Loucy (cell line): ENCODE measurements at regions not wholly inside any gene's neighbourhood (a gene's known extent, or its start where the extent isn't known, plus 50 kb on each side); places are given as distances from the start of the nearest gene placed in this dataset.

Source experiments
- EZH2phosphoT487 ChIP-seq: fragments of 200-600 bp; IDR thresholded peaks from 2 replicates; pipeline ENCODE4 v1.6.1; 2018; ENCODE audit warnings: antibody characterized with exemption, mild to moderate bottlenecking, moderate library complexity, borderline replicate concordance
- TF ChIP-seq, protein P1 (sequence below): fragments of 200-600 bp; sonication (generic); conservative IDR thresholded peaks from 2 replicates; pipeline ENCODE4 v1.5.1; 2014; ENCODE audit warnings: mild to moderate bottlenecking, antibody characterized with exemption, low read length

DNA sequence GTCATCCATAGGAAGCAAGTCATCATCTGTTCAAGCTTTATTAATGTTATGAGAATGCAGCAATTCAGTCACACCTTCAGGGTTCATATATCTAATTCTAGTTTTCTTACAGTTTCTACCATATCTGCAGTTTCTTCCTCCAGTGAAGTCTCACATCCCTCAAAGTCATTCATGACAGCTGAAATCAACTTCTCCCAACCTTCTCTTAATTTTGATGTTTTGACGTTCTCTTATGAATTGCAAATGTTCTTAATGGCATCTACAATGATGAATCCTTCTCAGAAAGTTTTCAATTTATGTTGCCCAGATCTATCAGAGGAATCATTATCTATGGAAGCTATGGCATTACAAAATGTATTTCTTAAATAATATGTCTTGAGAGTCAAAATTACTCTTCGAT, 210.4 kb upstream of the ZBTB20 start:
- TF ChIP-seq, protein P1, sequence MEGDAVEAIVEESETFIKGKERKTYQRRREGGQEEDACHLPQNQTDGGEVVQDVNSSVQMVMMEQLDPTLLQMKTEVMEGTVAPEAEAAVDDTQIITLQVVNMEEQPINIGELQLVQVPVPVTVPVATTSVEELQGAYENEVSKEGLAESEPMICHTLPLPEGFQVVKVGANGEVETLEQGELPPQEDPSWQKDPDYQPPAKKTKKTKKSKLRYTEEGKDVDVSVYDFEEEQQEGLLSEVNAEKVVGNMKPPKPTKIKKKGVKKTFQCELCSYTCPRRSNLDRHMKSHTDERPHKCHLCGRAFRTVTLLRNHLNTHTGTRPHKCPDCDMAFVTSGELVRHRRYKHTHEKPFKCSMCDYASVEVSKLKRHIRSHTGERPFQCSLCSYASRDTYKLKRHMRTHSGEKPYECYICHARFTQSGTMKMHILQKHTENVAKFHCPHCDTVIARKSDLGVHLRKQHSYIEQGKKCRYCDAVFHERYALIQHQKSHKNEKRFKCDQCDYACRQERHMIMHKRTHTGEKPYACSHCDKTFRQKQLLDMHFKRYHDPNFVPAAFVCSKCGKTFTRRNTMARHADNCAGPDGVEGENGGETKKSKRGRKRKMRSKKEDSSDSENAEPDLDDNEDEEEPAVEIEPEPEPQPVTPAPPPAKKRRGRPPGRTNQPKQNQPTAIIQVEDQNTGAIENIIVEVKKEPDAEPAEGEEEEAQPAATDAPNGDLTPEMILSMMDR = no peak
- no peak for TF ChIP-seq EZH2phosphoT487
